ENCODE measurements at regions not wholly inside any gene's neighbourhood (a gene's known extent, or its start where the extent isn't known, plus 50 kb on each side); places are given as distances from the start of the nearest gene placed in this dataset.
"Not testable (repeated sequence)": the region's sequence is repeated elsewhere in the genome, so short reads cannot be mapped to it uniquely, and the experiment has no call there.

DNA sequence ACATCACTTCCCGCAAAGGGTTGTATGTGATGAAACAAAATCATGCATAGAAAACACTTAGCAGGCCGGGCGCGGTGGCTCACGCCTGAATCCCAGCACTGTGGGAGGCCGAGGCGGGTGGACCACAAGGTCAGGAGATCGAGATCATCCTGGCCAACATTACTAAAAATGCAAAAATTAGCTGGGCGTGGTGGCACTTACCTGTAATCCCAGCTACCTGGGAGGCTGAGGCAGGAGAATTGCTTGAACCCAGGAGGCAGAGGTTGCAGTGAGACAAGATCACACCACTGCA is 265.9 kb downstream of the FAM43A start:
- not testable (repeated sequence) for DNase-seq

DNA sequence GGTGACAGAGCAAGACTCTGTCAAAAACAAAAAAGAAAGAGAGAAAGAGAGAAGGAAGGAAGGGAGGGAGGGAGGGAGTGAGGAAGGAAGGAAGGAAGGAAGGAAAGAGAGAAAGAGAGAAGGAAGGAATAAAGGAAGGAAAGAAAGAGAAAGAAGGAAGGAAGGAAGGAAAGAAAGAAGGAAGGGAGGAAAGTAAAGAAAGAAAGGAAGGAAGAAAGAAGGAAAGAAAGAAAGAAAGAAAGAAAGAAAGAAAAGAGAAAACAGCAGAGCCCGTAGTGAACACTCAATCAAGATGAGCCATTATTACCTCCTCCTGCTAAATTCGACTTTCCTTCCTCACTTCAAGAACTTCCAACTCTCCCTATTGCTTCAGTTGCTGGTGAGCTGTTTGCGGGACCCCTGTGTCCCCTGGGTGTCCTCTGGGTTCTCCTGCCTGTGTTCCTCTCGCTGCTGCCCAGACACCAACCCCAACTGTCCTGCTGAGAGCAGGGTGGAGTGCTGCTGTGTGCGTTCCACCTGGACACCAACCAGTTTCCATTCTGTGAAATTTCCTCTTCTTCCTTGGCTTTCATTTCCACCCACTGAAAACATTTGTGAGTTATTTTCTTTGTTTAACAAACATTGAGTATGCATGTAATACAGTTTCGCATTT is 266.4 kb downstream of the FAM43A start:
- DNase-seq: no peak

GRCh38 chr3:194952841-194953241 is 267.2 kb downstream of the FAM43A start:
- DNase-seq: no peak

DNA sequence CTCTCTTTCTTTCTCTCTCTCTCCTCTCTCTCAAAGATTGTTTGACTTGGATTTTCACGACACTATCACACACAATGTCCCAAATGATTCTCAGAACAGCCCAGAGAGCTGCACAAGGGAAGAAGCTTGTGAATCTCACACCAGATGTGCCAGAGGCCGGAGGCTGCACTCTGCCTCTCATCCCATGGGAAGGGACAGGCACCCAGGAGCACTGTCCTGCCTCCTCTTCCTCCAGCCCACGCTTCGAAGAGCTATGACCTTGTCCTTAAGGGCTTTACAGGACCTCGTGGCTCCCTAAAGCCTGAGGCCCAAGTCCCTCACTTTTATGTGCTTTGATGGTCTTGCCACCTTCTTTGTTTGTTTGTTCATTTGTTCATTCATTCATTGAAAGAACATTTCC is 267.6 kb downstream of the FAM43A start:
- no peak for DNase-seq

DNA sequence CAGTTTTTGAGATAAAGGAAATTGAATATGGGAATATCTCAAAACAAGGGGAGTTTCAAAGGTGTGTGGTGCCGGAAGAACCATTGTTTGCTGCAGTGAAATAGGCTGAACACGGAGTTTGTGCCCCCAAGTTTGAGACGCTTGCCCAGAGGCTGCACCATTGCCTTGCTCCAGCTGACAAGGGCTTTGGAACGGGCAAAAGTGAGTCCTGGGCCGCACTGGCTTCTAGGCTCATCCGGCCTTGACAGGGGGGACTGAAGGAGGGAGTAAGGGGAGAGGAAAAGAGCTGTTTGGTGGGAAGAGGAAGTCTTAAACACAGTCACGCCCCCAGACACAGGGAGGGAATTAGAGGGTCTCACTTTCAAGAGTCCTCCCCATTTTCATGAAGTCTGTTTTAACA is 269.9 kb downstream of the FAM43A start:
- DNase-seq: no peak

DNA sequence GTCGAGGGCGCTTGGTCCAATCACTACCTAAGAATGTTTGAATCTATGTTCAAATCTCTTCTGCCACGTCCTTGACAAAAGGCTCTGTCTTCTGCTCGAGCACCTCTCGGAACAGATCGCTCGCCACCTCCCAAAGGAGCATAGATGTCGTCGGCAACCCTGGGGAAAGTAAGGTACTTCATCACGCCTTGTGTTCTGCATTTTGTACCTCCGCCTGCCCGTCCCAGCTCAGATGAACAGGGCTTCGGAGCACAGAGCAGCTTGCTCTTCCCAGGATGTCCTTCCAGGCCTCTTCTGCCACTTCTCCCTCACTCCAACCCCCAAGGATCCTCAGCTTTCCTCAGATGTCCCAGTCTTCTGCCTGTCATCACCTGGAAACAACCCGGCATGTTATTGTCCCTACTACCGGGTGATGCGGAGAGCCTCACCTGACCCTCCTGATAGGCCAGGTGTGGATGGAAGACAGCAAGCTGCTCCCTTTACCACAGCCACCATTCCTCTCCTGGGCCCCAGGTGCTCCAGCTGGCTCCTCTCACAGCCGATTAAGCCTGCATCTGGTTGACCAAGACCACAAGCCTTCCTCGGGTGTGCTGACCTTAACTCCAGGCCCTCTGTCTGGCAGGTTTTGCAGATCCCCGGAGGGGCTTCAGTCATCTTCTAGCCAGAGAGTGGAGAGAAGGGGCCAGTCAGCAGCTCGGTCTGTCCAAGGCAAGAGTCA is 270.5 kb downstream of the FAM43A start:
- DNase-seq: no peak

DNA sequence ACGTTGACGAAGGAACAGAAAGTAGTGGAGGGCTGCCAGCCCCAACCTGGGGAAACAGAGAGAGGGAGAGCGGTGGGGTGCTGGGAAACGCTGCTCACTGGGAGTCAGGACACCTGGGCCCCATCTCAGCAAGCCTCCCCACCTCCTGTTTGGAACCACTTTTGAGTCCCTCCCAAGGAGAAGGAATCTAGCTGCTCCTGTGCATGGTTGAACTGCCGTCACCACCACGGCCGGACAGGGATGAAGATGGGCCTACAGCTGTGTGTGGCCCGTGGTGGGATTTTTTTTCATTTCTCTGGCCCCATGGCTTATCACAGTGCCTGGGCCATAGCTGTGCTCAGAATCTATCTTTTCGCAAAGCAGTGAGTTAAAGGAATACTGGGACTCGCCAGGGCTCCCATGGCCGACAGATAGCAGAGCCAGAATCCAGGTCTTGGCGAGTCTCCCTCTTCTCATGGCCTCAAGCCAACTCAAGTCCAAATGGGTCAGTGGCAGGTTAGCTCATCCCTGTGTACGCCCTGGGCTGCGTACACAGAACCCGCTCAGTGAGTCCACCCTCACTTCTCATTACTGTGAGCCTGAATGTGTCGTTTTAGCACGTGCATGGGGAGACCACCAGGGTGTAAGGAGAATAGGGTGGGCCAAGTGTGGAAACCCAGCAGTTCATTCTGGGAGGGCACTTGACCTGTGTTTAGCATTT is 271.2 kb downstream of the FAM43A start:
- DNase-seq: no peak

DNA sequence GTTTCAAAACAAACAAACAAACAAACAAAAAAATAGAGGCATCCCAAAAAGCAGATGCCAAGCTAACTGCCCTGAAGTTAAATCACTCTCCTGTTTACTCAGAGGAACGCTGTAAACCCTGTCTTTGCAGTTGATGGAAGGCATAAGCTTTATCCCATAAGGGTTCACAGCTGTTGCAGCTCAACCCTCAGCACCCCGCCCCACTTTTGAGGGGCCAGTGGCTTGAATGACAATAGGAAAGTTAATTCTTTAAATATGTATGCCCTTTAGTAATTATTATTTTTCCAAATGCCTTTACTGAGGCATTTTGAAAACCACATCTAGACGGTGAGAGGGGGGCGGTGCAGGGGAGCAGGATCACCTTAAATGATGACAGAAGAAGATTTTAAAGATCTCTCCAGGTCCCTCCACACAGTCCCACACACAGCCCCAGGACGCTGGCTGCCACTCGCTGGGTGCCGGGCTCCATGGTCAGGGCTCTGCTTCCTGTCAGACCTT is 272.1 kb downstream of the FAM43A start:
- DNase-seq: no peak

DNA sequence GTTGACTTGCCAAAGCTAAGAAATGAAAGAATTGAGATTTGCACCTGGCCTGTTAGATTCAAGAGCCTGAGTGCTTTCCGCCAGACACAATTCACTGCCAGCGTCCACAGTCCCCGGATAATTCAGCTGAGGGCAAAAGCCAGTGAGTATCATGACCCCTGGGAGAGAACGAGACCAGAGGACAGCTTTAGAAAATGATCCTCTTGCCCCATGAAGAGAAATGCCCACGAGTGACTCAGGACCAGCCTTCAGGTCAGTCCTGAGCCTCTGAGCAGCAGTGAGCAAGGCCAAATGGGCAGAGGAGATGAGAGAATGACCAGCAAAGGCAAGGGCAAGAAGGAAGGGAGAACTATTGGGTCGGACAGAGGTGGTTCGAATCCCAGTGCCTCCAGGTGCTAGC is 273.5 kb downstream of the FAM43A start:
- DNase-seq: no peak

GRCh38 chr3:194959666-194960065 is 274.0 kb downstream of the FAM43A start:
- DNase-seq: not testable (repeated sequence)

DNA sequence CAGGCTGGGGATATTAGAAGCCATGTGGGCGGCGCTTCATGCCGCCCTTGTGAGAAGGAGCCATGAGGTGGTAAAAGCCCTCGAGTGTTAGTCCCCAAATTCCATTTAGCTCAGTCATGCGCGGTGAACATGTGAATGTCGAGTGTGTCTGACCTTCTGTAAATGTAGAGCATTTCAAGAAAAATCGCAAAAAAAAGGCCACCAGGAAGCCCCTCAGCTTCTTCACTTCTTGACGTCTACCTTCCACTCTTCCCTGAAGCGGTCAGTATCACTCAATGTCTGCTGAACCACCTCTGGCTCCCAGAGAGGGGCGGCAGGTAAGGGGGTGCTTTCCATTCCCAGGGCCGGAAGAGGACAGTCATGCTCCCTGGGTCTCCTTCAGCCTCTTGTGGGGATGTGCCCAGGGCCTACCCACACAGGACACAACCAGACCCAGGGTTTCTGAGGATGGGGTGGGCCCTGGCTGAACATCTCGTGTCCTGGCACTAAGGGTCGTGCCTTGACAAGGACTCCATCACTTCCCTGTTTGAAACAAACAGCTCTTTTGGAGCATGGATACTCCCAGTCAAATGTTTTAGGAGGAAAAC is 274.9 kb downstream of the FAM43A start:
- DNase-seq: no peak

DNA sequence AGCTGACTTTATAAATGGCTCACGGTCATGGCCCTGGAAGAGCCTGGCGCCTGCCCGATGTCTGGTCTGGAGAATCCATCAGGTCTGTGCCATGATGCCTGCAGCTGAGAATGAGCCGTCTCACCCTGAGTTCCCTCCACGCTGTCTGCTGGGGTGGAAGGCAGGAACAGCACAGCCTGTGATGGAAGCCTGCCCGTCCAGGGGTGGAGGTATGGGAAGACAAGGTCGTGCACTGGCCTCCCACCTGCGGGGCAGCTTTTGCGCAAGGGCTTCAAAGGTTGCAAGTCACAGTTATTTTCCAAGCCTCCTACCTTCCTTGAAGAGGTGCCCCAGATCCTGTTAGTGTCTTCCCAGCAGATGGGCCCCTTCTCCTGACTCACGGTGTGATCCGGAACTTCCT is 275.5 kb downstream of the FAM43A start:
- no peak for DNase-seq

GRCh38 chr3:194961571-194961970 is 275.9 kb downstream of the FAM43A start:
- DNase-seq: no peak

DNA sequence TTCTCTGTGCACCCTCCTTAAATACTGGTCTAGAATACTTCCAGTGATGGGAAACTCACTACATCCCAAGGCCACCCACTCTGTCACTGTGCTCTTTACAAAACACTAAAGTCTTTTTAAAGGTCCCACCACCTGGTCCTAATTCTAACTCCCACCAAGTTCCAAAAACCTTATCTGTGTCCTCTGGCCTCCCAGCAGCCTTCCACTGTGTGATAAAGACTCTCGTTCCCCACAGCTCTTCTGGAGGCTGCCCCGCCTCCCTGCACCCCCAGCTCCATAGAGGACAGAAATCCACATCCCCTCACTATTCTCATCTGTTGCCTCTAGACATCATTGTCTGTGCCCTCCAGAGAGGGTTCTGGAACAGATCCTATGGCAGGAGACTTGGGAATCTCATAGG is 276.4 kb downstream of the FAM43A start:
- no peak for DNase-seq

- DNase-seq: no peak
Observed at GRCh38 chr3:194964809-194965208, 279.1 kb downstream of the FAM43A start.

DNA sequence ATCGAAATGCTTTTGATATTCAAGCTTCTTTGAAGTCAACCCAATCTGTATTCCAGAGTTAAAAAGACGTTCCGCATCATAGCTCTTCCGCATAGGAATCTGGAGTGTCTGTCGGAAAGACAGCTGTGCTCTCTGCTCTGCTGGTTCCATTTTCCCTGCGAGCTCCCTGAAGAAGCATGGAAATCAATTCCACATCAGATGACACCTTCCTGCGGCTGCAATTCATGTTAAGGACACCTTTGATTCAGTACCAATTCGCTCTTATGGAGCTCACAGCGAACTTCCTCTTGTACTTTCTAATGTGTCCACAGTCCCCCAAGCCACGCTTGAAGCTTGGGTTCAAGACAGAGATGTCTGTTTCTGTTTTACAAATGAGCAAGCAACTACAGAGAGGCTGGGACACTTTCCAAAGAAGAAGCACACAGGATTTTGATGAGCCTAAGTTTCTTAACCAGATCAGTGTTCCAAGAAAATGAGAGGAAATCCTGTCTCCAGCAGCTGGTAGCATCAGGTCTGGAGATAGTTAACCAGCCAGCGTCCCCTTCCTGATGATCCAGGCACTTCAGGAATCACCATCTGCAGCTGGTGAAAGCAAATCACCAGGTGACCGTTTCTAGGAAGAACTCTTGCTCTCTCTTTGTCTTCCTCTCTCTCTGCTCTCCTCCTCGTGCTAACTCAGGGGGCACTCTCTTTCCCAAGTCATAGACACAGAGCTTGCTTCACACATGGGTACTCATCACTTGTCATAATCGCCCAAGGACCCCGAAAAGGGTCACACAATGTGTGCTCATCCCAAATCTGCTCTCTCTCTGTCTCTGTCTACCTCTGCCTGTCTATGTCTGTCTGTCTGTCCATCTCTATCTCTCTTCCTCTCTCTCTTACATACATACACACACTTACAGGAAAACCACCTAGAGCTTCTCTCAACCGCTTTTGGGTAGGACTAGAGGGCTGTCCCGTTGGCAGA is 281.8 kb downstream of the FAM43A start:
- DNase-seq: no peak

- DNase-seq: no peak
Observed at GRCh38 chr3:194970066-194970465, 284.4 kb downstream of the FAM43A start.

DNA sequence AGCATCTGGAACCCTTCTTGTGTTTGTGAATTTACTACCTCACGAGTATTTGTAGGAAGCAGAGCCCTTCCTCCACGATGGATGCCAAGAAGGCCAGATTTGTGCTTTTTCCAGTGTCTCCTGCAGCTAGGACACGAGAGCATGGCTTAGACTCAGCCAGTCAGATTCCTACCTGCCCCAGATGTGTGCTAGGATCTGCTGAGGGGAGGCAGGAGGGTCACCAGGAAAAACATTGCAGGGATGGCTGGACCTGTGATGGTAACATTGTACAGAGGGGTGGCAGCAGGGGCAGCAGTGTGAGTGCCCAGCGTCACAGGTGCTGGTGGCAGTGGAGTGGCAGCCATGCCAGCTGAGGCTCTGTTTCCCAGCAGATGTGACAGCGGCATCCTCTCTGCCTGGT is 285.3 kb downstream of the FAM43A start:
- no peak for DNase-seq

DNA sequence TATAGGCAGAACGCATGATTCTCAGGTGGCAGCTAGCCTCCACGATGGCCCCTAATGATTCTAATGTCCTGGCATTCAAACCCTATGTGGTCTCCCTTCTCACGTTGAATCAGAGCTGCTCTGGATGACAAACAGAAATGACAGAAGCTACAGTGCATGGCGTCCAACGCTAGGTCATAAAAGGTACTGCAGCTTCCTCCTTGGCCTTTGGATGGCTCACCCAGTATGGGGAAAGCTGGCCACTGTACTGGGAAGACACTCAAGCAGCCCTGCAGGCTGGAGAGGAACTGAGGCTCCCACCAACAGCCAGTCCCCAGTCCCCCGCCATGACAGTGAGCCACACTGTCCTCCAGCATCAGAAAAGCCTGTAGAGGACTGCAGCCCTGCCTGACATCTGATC is 286.3 kb downstream of the FAM43A start:
- no peak for DNase-seq

GRCh38 chr3:194972641-194973040 is 287.0 kb downstream of the FAM43A start:
- no peak for DNase-seq

- DNase-seq: no peak
Observed at GRCh38 chr3:194973366-194974000, 287.8 kb downstream of the FAM43A start.

- DNase-seq: no peak
Observed at GRCh38 chr3:194974468-194975135, 288.9 kb downstream of the FAM43A start.
